HFFc6 (cell line): ENCODE measurements at regions not wholly inside any gene's neighbourhood (a gene's known extent, or its start where the extent isn't known, plus 50 kb on each side); places are given as distances from the start of the nearest gene placed in this dataset.

Experiments
- DNase-seq: peaks from one replicate; pipeline ENCODE4 v3.0.0-alpha.2; 2018
- H3K27ac Mint-ChIP-seq: 2 replicates; pipeline ENCODE4 v1.8.0; 2020; ENCODE audit warnings: mild to moderate bottlenecking, mixed read lengths
- H3K27me3 Mint-ChIP-seq: 2 replicates; pipeline ENCODE4 v1.8.0; 2021; ENCODE audit warnings: mild to moderate bottlenecking, moderate library complexity, mixed read lengths; ENCODE audit not compliant: insufficient read depth
- H3K36me3 Mint-ChIP-seq: 2 replicates; pipeline ENCODE4 v1.8.0; 2021; ENCODE audit warnings: low read depth, mixed read lengths
- H3K4me1 Mint-ChIP-seq: 2 replicates; pipeline ENCODE4 v1.8.0; 2020; ENCODE audit warnings: low read depth, mixed read lengths
- H3K4me3 Mint-ChIP-seq: 2 replicates; pipeline ENCODE4 v1.8.0; 2020; ENCODE audit warnings: mild to moderate bottlenecking, moderate library complexity, mixed read lengths
- H3K9me3 Mint-ChIP-seq: 2 replicates; pipeline ENCODE4 v1.8.0; 2020; ENCODE audit warnings: mild to moderate bottlenecking, mixed read lengths
- TF ChIP-seq, protein P1 (sequence below): fragments of 200-600 bp; sonication (generic); IDR thresholded peaks from 2 replicates; pipeline ENCODE4 v1.5.0; 2021; ENCODE audit warnings: antibody characterized with exemption, mild to moderate bottlenecking

DNA sequence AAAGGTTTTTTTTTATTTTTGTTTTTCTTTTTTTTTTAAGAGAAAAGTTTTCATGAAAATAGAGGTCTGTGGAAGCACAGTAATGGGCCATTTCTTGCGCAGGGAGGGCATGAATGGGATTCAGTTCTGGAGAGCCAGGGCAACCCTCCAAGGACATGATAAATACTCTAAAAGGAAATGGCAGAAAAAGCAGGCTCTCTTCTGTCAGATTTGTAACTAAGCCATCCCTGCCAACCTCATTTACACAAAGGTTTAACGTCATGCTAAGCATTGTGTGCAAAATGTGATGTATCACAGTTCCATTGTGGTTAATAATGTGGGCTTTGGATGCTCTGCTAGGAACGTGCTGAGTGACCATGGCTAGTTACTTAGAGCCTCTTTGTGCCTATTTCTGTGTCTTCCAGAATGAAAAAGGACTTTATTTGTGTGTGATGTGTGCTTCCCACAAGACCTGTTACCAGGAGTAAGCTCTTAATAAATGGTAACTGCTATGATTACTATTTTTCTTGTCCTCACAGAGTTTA is 1095.9 kb upstream of the SORCS1 start:
- TF ChIP-seq, protein P1, sequence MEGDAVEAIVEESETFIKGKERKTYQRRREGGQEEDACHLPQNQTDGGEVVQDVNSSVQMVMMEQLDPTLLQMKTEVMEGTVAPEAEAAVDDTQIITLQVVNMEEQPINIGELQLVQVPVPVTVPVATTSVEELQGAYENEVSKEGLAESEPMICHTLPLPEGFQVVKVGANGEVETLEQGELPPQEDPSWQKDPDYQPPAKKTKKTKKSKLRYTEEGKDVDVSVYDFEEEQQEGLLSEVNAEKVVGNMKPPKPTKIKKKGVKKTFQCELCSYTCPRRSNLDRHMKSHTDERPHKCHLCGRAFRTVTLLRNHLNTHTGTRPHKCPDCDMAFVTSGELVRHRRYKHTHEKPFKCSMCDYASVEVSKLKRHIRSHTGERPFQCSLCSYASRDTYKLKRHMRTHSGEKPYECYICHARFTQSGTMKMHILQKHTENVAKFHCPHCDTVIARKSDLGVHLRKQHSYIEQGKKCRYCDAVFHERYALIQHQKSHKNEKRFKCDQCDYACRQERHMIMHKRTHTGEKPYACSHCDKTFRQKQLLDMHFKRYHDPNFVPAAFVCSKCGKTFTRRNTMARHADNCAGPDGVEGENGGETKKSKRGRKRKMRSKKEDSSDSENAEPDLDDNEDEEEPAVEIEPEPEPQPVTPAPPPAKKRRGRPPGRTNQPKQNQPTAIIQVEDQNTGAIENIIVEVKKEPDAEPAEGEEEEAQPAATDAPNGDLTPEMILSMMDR: no peak
- no peak overlapping the region for H3K27ac Mint-ChIP-seq
- no peaks in the 10 kb centered on the region for H3K27me3 Mint-ChIP-seq
- no peaks in the 10 kb centered on the region for H3K36me3 Mint-ChIP-seq
- DNase-seq: no peak
- no peaks in the 10 kb centered on the region for H3K4me1 Mint-ChIP-seq
- no peak overlapping the region for H3K4me3 Mint-ChIP-seq
- H3K9me3 Mint-ChIP-seq: peaks cover 5% of the 10 kb centered on the region

DNA sequence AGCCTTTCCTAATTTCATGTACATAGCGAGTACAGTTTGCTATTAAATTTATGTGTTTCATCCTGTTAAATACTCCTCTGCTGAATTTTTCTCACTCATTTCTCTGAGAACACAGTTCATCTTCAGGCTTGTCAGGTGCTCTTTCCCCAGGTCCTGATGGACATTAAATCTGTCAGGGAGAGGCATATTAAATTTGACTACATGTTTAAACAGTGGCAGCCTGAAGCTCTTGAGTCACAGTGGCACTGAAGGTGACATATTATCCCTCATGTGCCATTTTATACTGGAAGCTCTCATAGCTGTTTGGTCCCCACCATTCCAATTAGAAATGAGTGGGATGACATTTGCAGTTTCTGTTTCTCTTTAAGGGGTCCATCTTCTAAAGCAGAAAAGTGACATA is 1089.6 kb upstream of the SORCS1 start:
- no peaks in the 10 kb centered on the region for H3K36me3 Mint-ChIP-seq
- TF ChIP-seq, protein P1: no peak
- H3K27ac Mint-ChIP-seq: no peak overlapping the region
- no peak overlapping the region for H3K4me3 Mint-ChIP-seq
- H3K27me3 Mint-ChIP-seq: no peaks in the 10 kb centered on the region
- DNase-seq: no peak
- H3K9me3 Mint-ChIP-seq: peaks cover 16% of the 10 kb centered on the region
- H3K4me1 Mint-ChIP-seq: no peaks in the 10 kb centered on the region

DNA sequence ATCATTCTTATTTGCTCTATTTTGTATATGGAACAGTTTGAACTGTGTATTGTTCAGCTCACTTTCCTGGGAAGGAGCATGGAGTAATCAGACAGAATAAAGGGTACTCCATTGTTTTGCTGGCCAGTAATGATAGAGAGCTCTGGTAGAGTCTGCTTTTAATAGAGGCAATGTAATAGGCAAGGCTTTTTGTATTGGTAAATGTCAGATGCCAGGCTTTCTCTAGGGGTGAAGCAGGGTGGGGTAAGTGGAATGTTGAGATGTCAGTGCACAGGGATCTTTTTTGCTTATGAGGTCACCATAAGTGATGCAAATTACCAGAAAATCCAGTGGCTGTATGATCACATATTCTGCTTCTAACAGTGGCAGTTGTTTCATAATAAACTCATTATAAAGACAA is 1088.3 kb upstream of the SORCS1 start:
- no peak overlapping the region for H3K4me3 Mint-ChIP-seq

DNA sequence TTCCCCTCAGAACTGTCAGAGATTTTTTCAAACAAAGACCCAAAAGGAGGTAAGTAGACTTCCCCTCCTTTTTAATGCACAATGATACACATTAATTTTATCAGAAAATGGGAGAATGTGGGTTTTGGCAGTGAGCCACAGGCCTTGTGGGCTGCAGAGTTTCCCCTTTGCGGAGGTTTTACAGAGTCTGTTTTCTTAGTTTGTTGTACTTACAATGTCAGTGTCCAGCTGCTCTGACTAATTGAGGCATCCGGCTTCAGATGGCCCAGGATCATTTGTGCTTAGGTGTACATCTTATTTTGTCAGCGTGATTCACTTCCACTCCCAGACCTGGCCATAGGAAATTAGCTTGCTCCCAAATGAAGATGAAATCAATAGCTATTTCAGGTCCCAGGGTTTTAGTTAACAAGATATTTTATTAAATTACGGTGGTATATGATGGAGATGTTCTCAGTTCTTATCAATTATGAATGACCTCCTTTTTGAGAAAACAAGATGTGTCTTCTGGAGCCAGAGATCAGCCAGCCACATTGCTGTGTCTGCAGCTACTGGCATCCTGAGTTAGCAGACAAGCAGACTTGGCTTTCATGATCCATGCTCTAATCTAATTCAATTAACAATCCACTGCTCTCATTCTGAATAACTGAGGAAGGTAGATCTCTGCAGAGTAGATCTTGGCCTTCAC is 1086.6 kb upstream of the SORCS1 start:
- Mint-ChIP-seq H3K9me3 (peaks cover 40% of the 10 kb centered on the region), H3K4me1 (no peaks in the 10 kb centered on the region), H3K36me3 (0 out of 2 replicates have a peak, but pooled peaks cover 5% of the 10 kb centered on the region), H3K27me3 (no peaks in the 10 kb centered on the region), H3K27ac (no peak overlapping the region), H3K4me3 (no peak overlapping the region)
- DNase-seq: no peak
- TF ChIP-seq, protein P1: no peak

More for the DNA sequence above, 1088.3 kb upstream of the SORCS1 start:
- no peaks in the 10 kb centered on the region for H3K27me3 Mint-ChIP-seq
- peaks cover 23% of the 10 kb centered on the region for H3K9me3 Mint-ChIP-seq
- H3K4me1 Mint-ChIP-seq: no peaks in the 10 kb centered on the region
- no peak for DNase-seq
- no peak overlapping the region for H3K27ac Mint-ChIP-seq
- no peaks in the 10 kb centered on the region for H3K36me3 Mint-ChIP-seq
- TF ChIP-seq, protein P1: no peak

DNA sequence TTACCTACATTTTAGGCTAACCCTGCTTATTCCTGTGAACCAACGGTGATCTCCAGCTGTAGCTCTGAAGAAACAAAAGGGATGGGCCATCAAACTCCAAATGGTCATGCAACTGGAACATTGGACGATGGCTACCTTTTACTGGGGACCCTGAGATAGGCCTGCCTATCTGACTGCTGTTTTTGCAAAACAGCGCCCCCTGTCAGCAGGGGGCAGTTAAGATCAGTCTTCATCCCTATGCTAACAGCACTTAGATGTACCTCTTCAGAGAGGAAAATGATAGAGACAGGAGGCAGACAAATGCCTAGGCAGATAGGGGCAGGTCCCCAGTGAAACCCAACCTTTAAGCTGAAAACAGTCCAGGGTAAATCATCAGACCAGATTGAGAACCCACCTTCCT is 1085.4 kb upstream of the SORCS1 start:
- Mint-ChIP-seq H3K4me3 (no peak overlapping the region), H3K36me3 (0 out of 2 replicates have a peak, but pooled peaks cover 5% of the 10 kb centered on the region), H3K4me1 (no peaks in the 10 kb centered on the region), H3K27ac (no peak overlapping the region), H3K27me3 (no peaks in the 10 kb centered on the region), H3K9me3 (peaks cover 46% of the 10 kb centered on the region)
- TF ChIP-seq, protein P1: peak; percentile 14; the same call in 1 of the 2 replicates
- no peak for DNase-seq
